Esophagus squamous epithelium (tissue), 4 donors: ENCODE measurements at regions not wholly inside any gene's neighbourhood (a gene's known extent, or its start where the extent isn't known, plus 50 kb on each side); places are given as distances from the start of the nearest gene placed in this dataset.

Source experiments
- CTCF ChIP-seq, 6 experiments: fragments of 450-650 bp in 4 of 6; fragments of 200-600 bp in 2 of 6; sonication (generic) in 2 of 6; IDR thresholded peaks; one replicate each; pipeline ENCODE4 v1.5.1; 2016 to 2019; ENCODE audit warnings: antibody characterized with exemption in 6 of 6, mild to moderate bottlenecking in 4 of 6, moderate library complexity in 4 of 6
- POLR2A ChIP-seq, 4 donors: fragments of 450-650 bp; IDR thresholded peaks; one replicate each; pipeline ENCODE4 v1.6.1; 2017; ENCODE audit warnings: antibody characterized with exemption in 4 of 4, mild to moderate bottlenecking in 4 of 4, moderate library complexity in 3 of 4

GRCh38 chr20:55882910-55883309 lies 122.4 kb downstream of the CBLN4 start:
- TF ChIP-seq POLR2A (IDR thresholded peaks at IDR 0.05), result no peak
- no peak for TF ChIP-seq CTCF (IDR thresholded peaks at IDR 0.05)
